ENCODE measurements at regions not wholly inside any gene's neighbourhood (a gene's known extent, or its start where the extent isn't known, plus 50 kb on each side); places are given as distances from the start of the nearest gene placed in this dataset.

- H3K9me3 ChIP-seq: no peaks in the 10 kb centered on the region
- no peaks in the 10 kb centered on the region for H3K4me1 ChIP-seq
- DNase-seq: no peak
- no peaks in the 10 kb centered on the region for H3K36me3 ChIP-seq
- H3K27ac ChIP-seq: no peak overlapping the region
- WGBS, 2 donors: 81 to 84% methylated on average over 4 of the region's 4 CpGs
- no peaks in the 10 kb centered on the region for H3K27me3 ChIP-seq
- TF ChIP-seq CTCF (IDR thresholded peaks at IDR 0.05) (no peak), POLR2A (IDR thresholded peaks at IDR 0.05) (no peak)
- intact Hi-C loops (cut with DNase I): no loop called here
- no peak overlapping the region for H3K4me3 ChIP-seq (replicated peaks in 1 of 3)
These were observed 107.2 kb upstream of the SIRPA start for GRCh38 chr20:1788044-1788443.

GRCh38 chr20:1786486-1786885 lies 108.7 kb upstream of the SIRPA start:
- WGBS, 2 donors: 36 to 49% methylated on average over 5 to 6 of the region's 6 CpGs
- DNase-seq: no peak
- H3K4me1 ChIP-seq: no peaks in the 10 kb centered on the region
- no peaks in the 10 kb centered on the region for H3K36me3 ChIP-seq
- intact Hi-C loops (cut with DNase I): no loop called here
- H3K27ac ChIP-seq: no peak overlapping the region
- no peak overlapping the region for H3K4me3 ChIP-seq (replicated peaks in 1 of 3)
- H3K27me3 ChIP-seq: no peaks in the 10 kb centered on the region
- no peak for TF ChIP-seq POLR2A (IDR thresholded peaks at IDR 0.05)
- TF ChIP-seq CTCF (IDR thresholded peaks at IDR 0.05): no peak
- no peaks in the 10 kb centered on the region for H3K9me3 ChIP-seq

- Histone ChIP-seq H3K36me3 (no peaks in the 10 kb centered on the region), H3K4me1 (no peaks in the 10 kb centered on the region), H3K27ac (no peak overlapping the region), H3K27me3 (no peaks in the 10 kb centered on the region), H3K4me3 (replicated peaks in 1 of 3) (no peak overlapping the region), H3K9me3 (no peaks in the 10 kb centered on the region)
- no peak for TF ChIP-seq CTCF (IDR thresholded peaks at IDR 0.05)
- no peak for TF ChIP-seq POLR2A (IDR thresholded peaks at IDR 0.05)
- intact Hi-C loops (cut with DNase I): no loop called here
- 72 to 77% methylated on average over 4 of the region's 4 CpGs for WGBS, 2 donors
- DNase-seq: no peak
These were observed 110.6 kb upstream of the SIRPA start for GRCh38 chr20:1784586-1784985.

GRCh38 chr20:1783245-1783644 lies 112.0 kb upstream of the SIRPA start:
- intact Hi-C loops (cut with DNase I): no loop called here
- no peak for TF ChIP-seq CTCF (IDR thresholded peaks at IDR 0.05)
- no peak for TF ChIP-seq POLR2A (IDR thresholded peaks at IDR 0.05)

GRCh38 chr20:1782181-1782580 lies 113.0 kb upstream of the SIRPA start:
- Histone ChIP-seq H3K36me3 (no peaks in the 10 kb centered on the region), H3K4me1 (peaks cover 4 to 11% of the 10 kb centered on the region in 2 donors), H3K4me3 (replicated peaks in 1 of 3) (no peak overlapping the region), H3K27me3 (no peaks in the 10 kb centered on the region), H3K9me3 (no peaks in the 10 kb centered on the region), H3K27ac (no peak overlapping the region)
- TF ChIP-seq CTCF (IDR thresholded peaks at IDR 0.05) (no peak), POLR2A (IDR thresholded peaks at IDR 0.05) (no peak)
- intact Hi-C loops (cut with DNase I): no loop called here
- 69 to 77% methylated on average over 2 to 3 of the region's 3 CpGs for WGBS, 2 donors
- DNase-seq: no peak

More at GRCh38 chr20:1783245-1783644, 112.0 kb upstream of the SIRPA start:
- Histone ChIP-seq H3K4me1 (peaks cover 0 to under 1% of the 10 kb centered on the region in 2 donors), H3K9me3 (no peaks in the 10 kb centered on the region), H3K27me3 (no peaks in the 10 kb centered on the region), H3K36me3 (no peaks in the 10 kb centered on the region), H3K4me3 (replicated peaks in 1 of 3) (no peak overlapping the region), H3K27ac (no peak overlapping the region)
- DNase-seq: no peak
- 69 to 78% methylated on average over 3 to 4 of the region's 4 CpGs for WGBS, 2 donors
